OCI-LY7 (cell line): ENCODE measurements at regions not wholly inside any gene's neighbourhood (a gene's known extent, or its start where the extent isn't known, plus 50 kb on each side); places are given as distances from the start of the nearest gene placed in this dataset.

Experiments
- BruUV-seq: library from RNA; stranded (reverse); fragments of 400-500 nt; replicated peaks from 2 replicates; lab custom pipeline; 2021; lab: Mats Ljungman, UMichigan
- CTCF ChIA-PET: fragments of 300-600 bp; sonication (Branson Sonifier 250); formaldehyde crosslinking; loops from one replicate; lab custom pipeline; 2022; ENCODE audit warnings: antibody characterized with exemption; ENCODE audit not compliant: unreplicated experiment; lab: Charles Lee
- POLR2A ChIA-PET: fragments of 300-600 bp; sonication (Branson Sonifier 250); formaldehyde crosslinking; loops from one replicate; lab custom pipeline; 2022; ENCODE audit warnings: antibody characterized with exemption; lab: Charles Lee
- DNase-seq: peaks from one replicate; pipeline ENCODE4 v3.0.0-alpha.2; 2015; ENCODE audit warnings: low spot score
- H2AFZ ChIP-seq: fragments of 200-600 bp; sonication (generic), shearing (Covaris generic); 2 replicates; pipeline ENCODE4 v1.6.1; 2014; ENCODE audit warnings: mild to moderate bottlenecking, antibody characterized with exemption, low read length, moderate library complexity
- H3K27ac ChIP-seq: fragments of 200-600 bp; sonication (generic); 2 replicates; pipeline ENCODE4 v1.5.1; 2014; ENCODE audit warnings: mixed run types, low read depth, mild to moderate bottlenecking, moderate library complexity, low read length, inconsistent platforms; ENCODE audit not compliant: poor library complexity, severe bottlenecking
- H3K36me3 ChIP-seq: fragments of 200-600 bp; sonication (generic); 2 replicates; pipeline ENCODE4 v1.6.1; 2014; ENCODE audit warnings: mild to moderate bottlenecking, antibody characterized with exemption, low read length, moderate library complexity, mixed read lengths; ENCODE audit not compliant: insufficient read depth
- H3K4me1 ChIP-seq: fragments of 200-600 bp; sonication (generic); 2 replicates; pipeline ENCODE4 v1.5.1; 2014; ENCODE audit warnings: mild to moderate bottlenecking, low read length; ENCODE audit not compliant: insufficient read depth, poor library complexity, severe bottlenecking
- H3K4me2 ChIP-seq: fragments of 200-600 bp; sonication (generic); 2 replicates; pipeline ENCODE4 v1.6.1; 2014; ENCODE audit warnings: mild to moderate bottlenecking, low read length
- H3K4me3 ChIP-seq: fragments of 200-600 bp; sonication (generic); 2 replicates; pipeline ENCODE4 v1.5.1; 2014; ENCODE audit warnings: mild to moderate bottlenecking, low read depth, low read length; ENCODE audit not compliant: poor library complexity, severe bottlenecking
- H3K79me2 ChIP-seq: fragments of 200-600 bp; sonication (generic); 2 replicates; pipeline ENCODE4 v1.6.1; 2016; ENCODE audit warnings: low read depth, mild to moderate bottlenecking, low read length, moderate library complexity, mixed read lengths; ENCODE audit not compliant: insufficient read depth
- H3K9me2 ChIP-seq: fragments of 200-600 bp; sonication (generic); 2 replicates; pipeline ENCODE4 v1.6.1; 2016; ENCODE audit warnings: mild to moderate bottlenecking, low read length, mixed read lengths; ENCODE audit not compliant: insufficient read depth
- H3K9me3 ChIP-seq: fragments of 200-600 bp; sonication (generic); 2 replicates; pipeline ENCODE4 v1.6.1; 2014; ENCODE audit warnings: mild to moderate bottlenecking, mixed run types, low read length, mixed read lengths
- H4K20me1 ChIP-seq: fragments of 200-600 bp; sonication (generic); 2 replicates; pipeline ENCODE4 v1.6.1; 2014; ENCODE audit warnings: mild to moderate bottlenecking, antibody characterized with exemption, low read length, moderate library complexity, mixed read lengths; ENCODE audit not compliant: insufficient read depth
- EZH2phosphoT487 ChIP-seq: fragments of 200-600 bp; sonication (generic); IDR thresholded peaks from 2 replicates; pipeline ENCODE4 v1.6.1; 2018; ENCODE audit warnings: low read depth, borderline replicate concordance, mild to moderate bottlenecking, mixed run types, antibody characterized with exemption, low read length, moderate library complexity, mixed read lengths
- intact Hi-C: fragments of 100-400 bp; cut with micrococcal nuclease; formaldehyde crosslinking; loops from one replicate; pipeline ENCODE4 v1.10.0; 2022; ENCODE audit not compliant: unreplicated experiment
- TF ChIP-seq, protein P1 (sequence below): fragments of 200-600 bp; sonication (generic); conservative IDR thresholded peaks from 2 replicates; pipeline ENCODE4 v1.5.1; 2014; ENCODE audit warnings: mild to moderate bottlenecking, antibody characterized with exemption, low read length, moderate library complexity, mixed read lengths

DNA sequence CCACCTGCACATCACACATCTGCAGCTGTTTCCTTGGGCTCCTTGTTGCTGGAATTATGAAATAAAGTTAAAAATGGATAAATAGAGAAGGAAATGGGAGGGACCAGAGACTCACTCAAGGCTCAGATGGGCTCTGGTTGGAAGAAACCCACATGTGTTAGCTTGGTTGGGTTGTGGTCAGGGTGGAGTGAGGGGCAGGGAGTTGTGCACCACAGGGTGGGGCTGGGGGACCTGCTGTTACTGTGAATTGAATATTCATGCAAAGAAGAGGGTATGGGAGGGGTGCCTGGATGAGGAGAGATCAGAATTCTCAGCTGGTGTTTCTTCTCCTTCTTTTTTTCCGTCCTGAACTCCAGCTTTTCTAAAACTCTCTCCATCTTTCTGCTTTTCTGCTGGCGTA, 320.7 kb downstream of the MAP2K4 start:
- H3K4me3 ChIP-seq, result no peak overlapping the region
- ChIA-PET POLR2A (no interaction called here), CTCF (no interaction called here)
- no peak overlapping the region for H2AFZ ChIP-seq
- DNase-seq, result no peak
- no peaks in the 10 kb centered on the region for H3K36me3 ChIP-seq
- H3K9me3 ChIP-seq, result no peaks in the 10 kb centered on the region
- H3K9me2 ChIP-seq, result no peaks in the 10 kb centered on the region
- TF ChIP-seq EZH2phosphoT487, result no peak
- TF ChIP-seq, protein P1, sequence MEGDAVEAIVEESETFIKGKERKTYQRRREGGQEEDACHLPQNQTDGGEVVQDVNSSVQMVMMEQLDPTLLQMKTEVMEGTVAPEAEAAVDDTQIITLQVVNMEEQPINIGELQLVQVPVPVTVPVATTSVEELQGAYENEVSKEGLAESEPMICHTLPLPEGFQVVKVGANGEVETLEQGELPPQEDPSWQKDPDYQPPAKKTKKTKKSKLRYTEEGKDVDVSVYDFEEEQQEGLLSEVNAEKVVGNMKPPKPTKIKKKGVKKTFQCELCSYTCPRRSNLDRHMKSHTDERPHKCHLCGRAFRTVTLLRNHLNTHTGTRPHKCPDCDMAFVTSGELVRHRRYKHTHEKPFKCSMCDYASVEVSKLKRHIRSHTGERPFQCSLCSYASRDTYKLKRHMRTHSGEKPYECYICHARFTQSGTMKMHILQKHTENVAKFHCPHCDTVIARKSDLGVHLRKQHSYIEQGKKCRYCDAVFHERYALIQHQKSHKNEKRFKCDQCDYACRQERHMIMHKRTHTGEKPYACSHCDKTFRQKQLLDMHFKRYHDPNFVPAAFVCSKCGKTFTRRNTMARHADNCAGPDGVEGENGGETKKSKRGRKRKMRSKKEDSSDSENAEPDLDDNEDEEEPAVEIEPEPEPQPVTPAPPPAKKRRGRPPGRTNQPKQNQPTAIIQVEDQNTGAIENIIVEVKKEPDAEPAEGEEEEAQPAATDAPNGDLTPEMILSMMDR, result no peak
- H3K4me2 ChIP-seq, result no peak overlapping the region
- intact Hi-C loops, result no loop called here
- H4K20me1 ChIP-seq, result no peaks in the 10 kb centered on the region
- H3K27ac ChIP-seq, result no peak overlapping the region
- no peaks in the 10 kb centered on the region for H3K4me1 ChIP-seq
- H3K79me2 ChIP-seq, result no peaks in the 10 kb centered on the region
- no TSS peak for BruUV-seq

DNA sequence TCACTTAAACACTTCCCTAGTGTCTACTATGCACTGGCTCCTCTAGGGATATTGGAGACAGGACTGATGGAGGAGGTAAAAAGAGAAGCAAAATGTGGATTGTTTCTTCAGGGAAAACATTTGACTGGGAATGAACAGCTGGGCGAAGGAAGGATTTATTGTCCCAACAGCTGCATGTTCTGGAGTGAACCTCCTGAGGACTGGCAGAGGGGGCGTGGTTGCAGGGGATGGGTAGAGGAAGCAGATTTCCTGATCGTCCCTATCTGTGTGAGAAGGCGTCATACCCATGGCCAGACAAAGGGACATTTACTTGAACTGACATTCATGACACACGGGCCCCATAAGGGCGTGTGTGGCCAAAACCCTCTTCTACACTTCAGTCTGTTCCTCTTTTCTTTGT, 321.5 kb downstream of the MAP2K4 start:
- intact Hi-C loops, result no loop called here
- H3K9me2 ChIP-seq, result no peaks in the 10 kb centered on the region
- H3K9me3 ChIP-seq, result no peaks in the 10 kb centered on the region
- H3K36me3 ChIP-seq, result no peaks in the 10 kb centered on the region
- ChIA-PET POLR2A (no interaction called here), CTCF (no interaction called here)
- no TSS peak for BruUV-seq
- H3K27ac ChIP-seq, result no peak overlapping the region
- no peak overlapping the region for H3K4me2 ChIP-seq
- DNase-seq, result no peak
- no peaks in the 10 kb centered on the region for H3K4me1 ChIP-seq
- no peaks in the 10 kb centered on the region for H4K20me1 ChIP-seq
- no peak for TF ChIP-seq EZH2phosphoT487
- TF ChIP-seq, protein P1, result no peak
- H2AFZ ChIP-seq, result no peak overlapping the region
- H3K79me2 ChIP-seq, result no peaks in the 10 kb centered on the region
- no peak overlapping the region for H3K4me3 ChIP-seq

DNA sequence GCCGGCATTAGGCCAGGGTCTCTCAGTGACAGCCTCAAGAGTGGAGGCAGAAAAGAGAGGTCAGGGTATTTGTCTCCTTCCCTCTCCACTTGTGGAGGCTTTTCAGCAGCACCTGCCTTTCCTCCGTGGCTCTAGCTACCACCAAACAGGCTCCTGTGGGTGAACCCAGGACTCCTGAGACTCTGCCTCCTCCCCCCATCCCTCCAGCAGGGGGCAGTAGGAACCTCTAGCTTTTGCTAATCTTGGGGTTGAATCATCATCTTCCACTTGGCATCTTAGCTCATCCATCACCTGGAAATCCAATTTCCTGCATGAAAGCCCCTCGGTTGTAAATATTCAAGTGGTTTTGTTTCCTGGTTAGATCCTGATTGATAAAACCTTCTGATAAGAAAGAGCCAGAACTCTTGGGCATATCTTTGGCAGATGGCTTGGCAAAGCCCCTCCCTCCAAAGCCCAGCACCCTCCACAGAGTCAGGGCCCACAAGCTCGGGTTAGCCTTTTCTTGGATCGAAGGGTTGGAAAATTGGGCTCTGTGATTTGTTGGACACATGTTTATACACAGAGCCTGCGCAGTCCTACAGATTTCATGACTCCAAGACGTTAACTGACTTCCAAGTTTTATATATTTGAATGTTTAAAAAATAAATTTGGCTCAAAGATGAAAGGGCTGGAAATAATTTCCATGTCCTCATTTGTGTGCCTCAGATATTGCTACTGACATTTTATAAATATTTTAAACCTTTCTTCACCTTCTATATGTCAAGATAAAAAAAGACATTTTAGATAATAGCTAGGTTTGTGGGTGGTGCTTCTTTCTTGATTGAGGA, 322.1 kb downstream of the MAP2K4 start:
- TF ChIP-seq, protein P1, result peak; percentile 77
- no peak for TF ChIP-seq EZH2phosphoT487
- Histone ChIP-seq H3K36me3 (no peaks in the 10 kb centered on the region), H3K79me2 (no peaks in the 10 kb centered on the region), H3K4me2 (no peak overlapping the region), H3K27ac (no peak overlapping the region), H4K20me1 (no peaks in the 10 kb centered on the region), H3K9me2 (no peaks in the 10 kb centered on the region), H2AFZ (no peak overlapping the region), H3K9me3 (no peaks in the 10 kb centered on the region), H3K4me1 (no peaks in the 10 kb centered on the region), H3K4me3 (no peak overlapping the region)
- POLR2A ChIA-PET, result no interaction called here
- intact Hi-C loops, result no loop called here
- peak; percentile 31 for DNase-seq
- no TSS peak for BruUV-seq
- CTCF ChIA-PET, result no interaction called here
